Left lung (tissue), 4 donors: ENCODE measurements at regions not wholly inside any gene's neighbourhood (a gene's known extent, or its start where the extent isn't known, plus 50 kb on each side); places are given as distances from the start of the nearest gene placed in this dataset.

Experiments used
- ATAC-seq: fragments of 200-7000 bp; cut with Tn5 transposase; one replicate; pipeline ENCODE4 v1.9.1; 2020; ENCODE audit warnings: moderate library complexity
- DNase-seq, 4 donors: peaks; one replicate each; pipeline ENCODE4 v3.0.0-alpha.2; 2013 to 2020
- H3K27ac ChIP-seq, 2 donors: fragments of 200-600 bp; sonication (generic) in 1 of 2; one replicate each; pipeline versions ENCODE4 v1.5.0 to v1.8.0; 2020 to 2021
- H3K27me3 ChIP-seq, 2 donors: fragments of 200-600 bp; sonication (generic) in 1 of 2; one replicate each; pipeline versions ENCODE4 v1.5.0 to v1.8.0; 2020 to 2021
- H3K36me3 ChIP-seq, 2 donors: fragments of 200-600 bp; sonication (generic) in 1 of 2; one replicate each; pipeline versions ENCODE4 v1.5.0 to v1.8.0; 2020 to 2021
- H3K4me1 ChIP-seq, 2 donors: fragments of 200-600 bp; one replicate each; pipeline ENCODE4 v1.8.0; 2021
- H3K4me3 ChIP-seq, 2 donors: fragments of 200-600 bp; sonication (generic) in 1 of 2; one replicate each; pipeline versions ENCODE4 v1.5.0 to v1.8.0; 2020 to 2021; ENCODE audit warnings: mild to moderate bottlenecking in 1 of 2
- H3K9me3 ChIP-seq, 2 donors: fragments of 200-600 bp; sonication (generic) in 1 of 2; one replicate each; pipeline versions ENCODE4 v1.5.0 to v1.8.0; 2020 to 2021
- intact Hi-C, 2 donors: fragments of 100-400 bp; cut with DNase I; formaldehyde crosslinking; loops; one replicate each; pipeline versions ENCODE4 v1.11.2 to v1.14.2; 2022
- TF ChIP-seq, protein P1 (sequence below), 2 donors: fragments of 200-600 bp; sonication (generic) in 1 of 2; IDR thresholded peaks; one replicate each; pipeline versions ENCODE4 v1.5.0 to v1.8.0; 2021; ENCODE audit warnings: antibody characterized with exemption in 2 of 2
- donor health status: DM: no; HTN: yes; CAD: no.
- donor health status: DM: no; HTN: no; CAD: no.

DNA sequence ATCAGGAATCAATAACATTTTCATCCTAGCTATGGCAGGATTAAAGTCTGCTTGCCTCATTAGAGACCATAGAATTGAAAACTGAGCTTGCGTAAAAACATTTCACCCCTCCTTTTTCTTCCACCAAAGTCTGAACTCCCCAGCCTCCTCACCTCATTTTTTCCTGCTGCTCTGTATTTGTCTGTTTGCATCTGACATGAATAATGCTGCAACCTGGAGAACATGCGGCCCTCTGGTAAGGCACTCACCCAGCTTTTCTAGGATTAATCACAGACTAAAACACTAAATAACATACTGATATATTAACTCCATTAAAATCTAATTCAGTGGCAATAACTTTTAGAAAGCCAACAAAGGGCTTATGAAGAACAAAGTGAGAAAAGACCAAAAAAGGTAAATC, 677.7 kb upstream of the NRSN1 start:
- intact Hi-C loops, result no loop called here
- ATAC-seq, result no peak

GRCh38 chr6:23454080-23454976, 671.7 kb upstream of the NRSN1 start:
- TF ChIP-seq, protein P1, sequence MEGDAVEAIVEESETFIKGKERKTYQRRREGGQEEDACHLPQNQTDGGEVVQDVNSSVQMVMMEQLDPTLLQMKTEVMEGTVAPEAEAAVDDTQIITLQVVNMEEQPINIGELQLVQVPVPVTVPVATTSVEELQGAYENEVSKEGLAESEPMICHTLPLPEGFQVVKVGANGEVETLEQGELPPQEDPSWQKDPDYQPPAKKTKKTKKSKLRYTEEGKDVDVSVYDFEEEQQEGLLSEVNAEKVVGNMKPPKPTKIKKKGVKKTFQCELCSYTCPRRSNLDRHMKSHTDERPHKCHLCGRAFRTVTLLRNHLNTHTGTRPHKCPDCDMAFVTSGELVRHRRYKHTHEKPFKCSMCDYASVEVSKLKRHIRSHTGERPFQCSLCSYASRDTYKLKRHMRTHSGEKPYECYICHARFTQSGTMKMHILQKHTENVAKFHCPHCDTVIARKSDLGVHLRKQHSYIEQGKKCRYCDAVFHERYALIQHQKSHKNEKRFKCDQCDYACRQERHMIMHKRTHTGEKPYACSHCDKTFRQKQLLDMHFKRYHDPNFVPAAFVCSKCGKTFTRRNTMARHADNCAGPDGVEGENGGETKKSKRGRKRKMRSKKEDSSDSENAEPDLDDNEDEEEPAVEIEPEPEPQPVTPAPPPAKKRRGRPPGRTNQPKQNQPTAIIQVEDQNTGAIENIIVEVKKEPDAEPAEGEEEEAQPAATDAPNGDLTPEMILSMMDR (IDR thresholded peaks at IDR 0.05), result no peak

More for the DNA sequence above, 677.7 kb upstream of the NRSN1 start:
- TF ChIP-seq, protein P1 (IDR thresholded peaks at IDR 0.05), result no peak
- no peak for DNase-seq
- Histone ChIP-seq H3K9me3 (no peaks in the 10 kb centered on the region), H3K4me1 (no peaks in the 10 kb centered on the region), H3K27ac (no peak overlapping the region), H3K27me3 (no peaks in the 10 kb centered on the region), H3K4me3 (no peak overlapping the region), H3K36me3 (no peaks in the 10 kb centered on the region)

GRCh38 chr6:23455754-23456153, 670.3 kb upstream of the NRSN1 start:
- ATAC-seq, result no peak
- H3K27ac ChIP-seq, result no peak overlapping the region
- no peaks in the 10 kb centered on the region for H3K9me3 ChIP-seq
- DNase-seq, result no peak
- H3K27me3 ChIP-seq, result no peaks in the 10 kb centered on the region
- H3K4me1 ChIP-seq, result no peaks in the 10 kb centered on the region
- intact Hi-C loops, result no loop called here
- no peak overlapping the region for H3K4me3 ChIP-seq
- TF ChIP-seq, protein P1 (IDR thresholded peaks at IDR 0.05), result no peak
- H3K36me3 ChIP-seq, result no peaks in the 10 kb centered on the region

More at GRCh38 chr6:23454080-23454976, 671.7 kb upstream of the NRSN1 start:
- no peaks in the 10 kb centered on the region for H3K9me3 ChIP-seq
- no peak overlapping the region for H3K27ac ChIP-seq
- no peaks in the 10 kb centered on the region for H3K4me1 ChIP-seq
- ATAC-seq (no peak), DNase-seq (no peak)
- intact Hi-C loops, result no loop called here
- H3K27me3 ChIP-seq, result no peaks in the 10 kb centered on the region
- no peak overlapping the region for H3K4me3 ChIP-seq
- no peaks in the 10 kb centered on the region for H3K36me3 ChIP-seq

GRCh38 chr6:23456396-23456795, 669.6 kb upstream of the NRSN1 start:
- Histone ChIP-seq H3K4me3 (no peak overlapping the region), H3K27me3 (no peaks in the 10 kb centered on the region), H3K4me1 (no peaks in the 10 kb centered on the region), H3K27ac (no peak overlapping the region), H3K9me3 (no peaks in the 10 kb centered on the region), H3K36me3 (no peaks in the 10 kb centered on the region)
- intact Hi-C loops, result no loop called here
- ATAC-seq (no peak), DNase-seq (no peak)
- TF ChIP-seq, protein P1 (IDR thresholded peaks at IDR 0.05), result no peak

GRCh38 chr6:23457321-23457720, 668.7 kb upstream of the NRSN1 start:
- DNase-seq, result no peak
- ATAC-seq, result no peak
- Histone ChIP-seq H3K36me3 (no peaks in the 10 kb centered on the region), H3K4me1 (no peaks in the 10 kb centered on the region), H3K27me3 (no peaks in the 10 kb centered on the region), H3K9me3 (no peaks in the 10 kb centered on the region), H3K4me3 (no peak overlapping the region), H3K27ac (no peak overlapping the region)
- TF ChIP-seq, protein P1 (IDR thresholded peaks at IDR 0.05), result no peak
- intact Hi-C loops, result no loop called here
